Astrocyte of the hippocampus (primary cell): ENCODE measurements at regions not wholly inside any gene's neighbourhood (a gene's known extent, or its start where the extent isn't known, plus 50 kb on each side); places are given as distances from the start of the nearest gene placed in this dataset.

Experiments used
- DNase-seq: peaks from one replicate; pipeline ENCODE4 v3.0.0; 2011; ENCODE audit warnings: low read depth, low spot score

DNA sequence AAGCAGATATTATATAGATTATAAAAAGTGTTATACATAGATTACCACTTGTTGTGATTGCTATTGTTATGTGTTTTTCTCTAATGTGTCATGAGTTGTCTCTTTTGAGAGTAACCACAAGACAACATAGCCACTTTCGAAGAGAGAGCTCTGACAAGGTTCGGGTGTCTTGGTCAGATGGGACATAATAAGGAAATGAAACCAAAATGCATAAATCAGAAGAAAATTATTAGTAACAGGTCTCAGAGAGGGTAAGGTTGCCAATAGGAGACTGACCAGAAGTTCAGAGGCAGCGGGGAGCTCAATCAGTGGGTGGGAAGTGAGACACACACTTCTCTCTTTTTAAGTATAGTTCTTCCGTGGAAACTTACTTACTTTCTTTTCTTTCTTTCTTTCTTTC lies 639.2 kb upstream of the POT1 start:
- DNase-seq, result no peak

- DNase-seq, result no peak
Observed at GRCh38 chr7:125567686-125568085, 638.1 kb upstream of the POT1 start.

- no peak for DNase-seq
Observed at GRCh38 chr7:125563964-125564529, 634.4 kb upstream of the POT1 start.

- no peak for DNase-seq
Observed at GRCh38 chr7:125563557-125563956, 633.9 kb upstream of the POT1 start.

GRCh38 chr7:125561006-125561405 lies 631.4 kb upstream of the POT1 start:
- no peak for DNase-seq

GRCh38 chr7:125559921-125560320 lies 630.3 kb upstream of the POT1 start:
- no peak for DNase-seq

- DNase-seq, result peak; percentile 4
Observed at GRCh38 chr7:125555916-125556315, 626.3 kb upstream of the POT1 start.

GRCh38 chr7:125551008-125551407 lies 621.4 kb upstream of the POT1 start:
- DNase-seq, result no peak

DNA sequence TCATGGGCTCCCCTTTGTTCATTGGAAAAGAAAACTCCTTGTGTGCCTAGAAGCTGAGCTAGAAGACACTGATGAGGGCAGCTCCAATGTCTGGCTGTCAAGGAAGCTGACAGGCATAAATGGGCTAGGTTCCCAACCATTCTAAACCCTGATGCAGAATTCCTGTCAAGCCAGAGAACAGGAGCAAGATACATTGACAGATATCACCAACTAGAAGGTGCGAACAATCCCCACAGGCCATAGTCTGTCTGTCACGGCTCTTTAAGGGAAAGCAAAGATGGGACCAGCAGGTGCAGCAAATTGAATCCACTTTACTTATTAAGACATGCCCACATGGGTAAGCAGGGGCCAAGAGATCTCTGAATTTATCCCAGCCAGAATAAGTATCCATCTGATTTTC lies 617.9 kb upstream of the POT1 start:
- no peak for DNase-seq

DNA sequence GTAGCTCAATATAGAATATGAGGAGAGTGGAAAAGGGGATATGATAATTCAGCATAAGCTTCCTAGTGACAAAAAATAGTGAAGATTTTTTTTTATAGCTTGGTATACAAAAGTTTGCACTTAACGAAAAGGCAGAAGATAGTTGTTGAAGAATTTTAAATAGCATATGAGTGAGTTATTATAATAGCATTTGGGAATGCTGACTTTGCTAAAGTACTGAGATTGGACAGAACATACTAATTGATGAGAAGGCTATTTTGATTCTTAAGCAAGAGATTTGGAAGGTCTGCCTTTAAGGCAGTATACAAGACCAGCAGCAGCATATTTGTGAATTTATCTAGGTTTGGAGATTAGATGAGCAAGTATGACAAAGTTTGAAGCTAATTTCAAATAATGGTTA lies 600.9 kb upstream of the POT1 start:
- no peak for DNase-seq

DNA sequence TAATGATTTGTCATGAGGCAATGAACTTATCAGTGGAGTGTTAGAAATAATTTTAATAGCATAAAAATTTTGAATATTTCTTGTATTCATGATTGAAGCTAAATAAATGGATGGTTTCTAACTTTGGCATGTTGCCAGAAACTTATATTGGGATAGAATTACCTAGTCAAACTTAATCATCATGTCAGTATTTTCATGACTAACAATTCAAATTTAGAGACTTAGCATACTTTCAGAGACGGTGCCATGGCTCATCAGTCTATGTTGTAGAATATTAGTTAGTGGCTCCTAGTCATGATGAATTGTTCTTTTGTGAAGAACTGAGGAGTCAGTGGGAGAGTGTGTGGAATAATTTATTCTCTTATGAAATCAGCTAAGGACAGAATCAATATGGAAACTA lies 599.6 kb upstream of the POT1 start:
- DNase-seq, result no peak

- DNase-seq, result no peak
Observed at GRCh38 chr7:125526958-125527357, 597.3 kb upstream of the POT1 start.

DNA sequence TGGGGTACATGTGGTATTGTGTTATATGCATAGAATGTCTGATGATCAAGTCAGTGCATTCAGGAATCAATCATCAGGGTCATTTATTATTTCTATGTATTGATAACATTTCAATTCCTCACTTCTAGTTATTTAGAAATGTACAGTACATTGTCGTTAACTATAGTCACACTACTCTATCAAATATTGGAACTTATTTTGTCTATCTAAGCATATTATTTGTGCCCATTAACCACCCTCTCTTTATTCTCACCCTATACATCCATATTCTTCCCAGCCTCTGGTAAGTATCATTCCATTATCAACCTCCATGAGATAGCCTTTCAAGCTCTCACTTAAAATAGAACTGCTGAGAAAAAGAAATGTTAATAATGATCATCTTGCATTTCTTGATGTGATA lies 596.5 kb upstream of the POT1 start:
- no peak for DNase-seq

GRCh38 chr7:125516194-125516593 lies 586.6 kb upstream of the POT1 start:
- DNase-seq, result no peak

GRCh38 chr7:125512373-125512772 lies 582.7 kb upstream of the POT1 start:
- DNase-seq, result no peak

DNA sequence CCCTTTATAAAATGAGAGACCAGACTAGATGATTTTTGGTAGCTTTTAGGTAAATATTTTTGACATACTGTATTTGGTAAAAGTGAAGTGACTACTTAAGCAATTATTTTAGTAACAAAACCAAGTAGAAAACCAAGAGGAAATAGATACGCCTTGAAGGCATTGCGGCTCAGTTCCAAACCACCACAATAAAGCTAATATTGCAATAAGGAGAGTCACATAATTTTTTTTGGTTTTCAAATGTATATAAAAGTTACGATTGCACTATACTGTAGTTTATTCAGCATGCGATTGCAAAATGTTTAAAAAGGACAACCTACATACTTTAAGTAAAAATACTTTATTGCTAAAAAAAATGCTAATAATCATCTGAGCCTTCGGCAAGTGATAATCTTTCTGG lies 581.7 kb upstream of the POT1 start:
- no peak for DNase-seq

DNA sequence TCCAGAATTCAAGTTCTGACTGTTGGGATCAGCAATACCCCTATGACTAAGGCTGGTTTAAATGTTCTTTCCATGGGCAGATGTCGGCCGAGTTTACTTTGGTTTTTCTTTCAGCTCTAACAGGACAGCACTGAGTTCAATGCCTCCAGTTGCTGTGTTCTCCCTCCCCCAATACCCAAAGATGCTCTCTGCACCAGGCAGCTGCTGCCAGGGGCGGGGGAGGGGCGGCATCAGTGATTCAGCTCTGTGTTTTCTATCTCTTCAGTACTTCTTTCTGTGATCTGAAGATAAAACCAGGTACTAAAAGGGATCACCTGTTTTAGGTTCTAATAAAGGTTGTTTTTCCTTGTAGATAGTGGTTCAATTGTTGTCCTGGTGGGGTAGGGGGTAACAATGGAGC lies 576.7 kb upstream of the POT1 start:
- DNase-seq, result no peak

DNA sequence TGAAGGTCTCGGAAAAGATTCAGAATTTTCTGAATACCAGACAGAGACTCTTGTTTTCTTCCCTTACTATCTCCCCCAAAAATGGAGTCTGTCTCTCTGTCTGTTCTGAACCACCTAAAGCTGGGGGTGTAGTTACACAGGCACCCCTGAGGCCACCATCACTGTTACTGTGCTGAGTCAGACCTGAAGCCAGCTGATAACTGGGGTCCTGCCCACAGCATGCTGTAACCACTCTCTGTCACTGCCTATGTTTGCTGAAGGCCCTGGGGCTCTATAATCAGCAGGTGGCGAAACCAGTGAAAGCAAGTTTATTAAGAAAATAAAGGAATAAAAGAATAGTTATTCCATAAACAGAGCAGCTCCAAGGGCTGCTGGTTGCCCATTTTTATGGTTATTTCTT lies 575.2 kb upstream of the POT1 start:
- DNase-seq, result no peak

DNA sequence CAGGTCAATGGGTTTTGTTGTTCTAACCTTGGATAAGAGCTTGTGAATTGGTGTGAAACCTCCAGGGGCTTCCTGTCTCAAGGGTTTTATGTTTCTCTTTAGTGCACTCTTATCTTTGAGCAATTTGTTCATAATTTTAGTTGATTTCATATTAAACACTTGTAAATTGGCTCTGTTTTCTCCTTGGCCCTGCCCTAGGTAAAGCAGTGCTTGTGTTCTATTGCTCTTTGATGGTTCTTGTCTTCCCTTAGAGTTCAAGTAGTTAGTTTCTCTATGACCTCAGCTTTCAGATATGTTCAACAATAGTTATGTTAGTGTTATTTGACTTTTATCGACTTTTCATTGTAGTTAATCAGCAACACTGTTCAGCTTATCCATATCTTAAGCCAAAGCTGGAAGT lies 566.4 kb upstream of the POT1 start:
- DNase-seq, result no peak

- no peak for DNase-seq
Observed at GRCh38 chr7:125492521-125492920, 562.9 kb upstream of the POT1 start.

- DNase-seq, result no peak
Observed at GRCh38 chr7:125491137-125491536, 561.5 kb upstream of the POT1 start.

DNA sequence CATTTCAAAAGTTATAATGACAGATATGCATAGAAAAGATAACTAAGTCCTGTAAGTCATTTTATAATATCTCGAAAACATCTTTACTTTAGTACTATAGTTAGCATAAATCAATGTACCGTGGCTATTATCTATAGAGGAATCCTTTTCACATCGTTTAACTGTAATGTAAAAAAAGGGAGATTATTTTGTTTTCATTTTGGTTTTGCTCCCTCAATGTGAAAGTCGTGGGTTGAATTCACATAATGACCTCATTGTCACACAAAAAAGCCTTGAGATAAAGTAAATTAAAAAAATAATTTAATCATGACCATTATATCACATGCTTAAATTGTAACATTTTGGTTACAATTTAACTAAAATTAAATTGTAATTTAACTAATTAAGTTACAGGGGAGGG lies 560.5 kb upstream of the POT1 start:
- no peak for DNase-seq

DNA sequence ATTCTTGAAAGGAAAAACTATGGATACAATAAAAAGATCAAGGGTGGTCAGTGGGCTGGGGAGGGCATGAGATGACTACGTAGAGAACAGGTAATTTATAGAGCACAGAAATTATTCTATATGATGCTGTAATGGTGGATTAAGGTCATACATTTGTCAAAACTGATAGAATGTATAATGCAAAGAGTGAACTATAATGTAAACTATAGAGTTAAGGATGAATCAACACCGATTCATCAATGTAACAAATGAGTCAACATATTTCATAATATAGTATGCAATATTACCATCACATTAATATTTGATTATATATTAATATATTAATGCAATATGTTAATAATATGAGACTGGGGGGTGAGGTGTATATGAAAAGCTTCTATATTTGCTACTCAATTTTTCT lies 555.6 kb upstream of the POT1 start:
- no peak for DNase-seq

DNA sequence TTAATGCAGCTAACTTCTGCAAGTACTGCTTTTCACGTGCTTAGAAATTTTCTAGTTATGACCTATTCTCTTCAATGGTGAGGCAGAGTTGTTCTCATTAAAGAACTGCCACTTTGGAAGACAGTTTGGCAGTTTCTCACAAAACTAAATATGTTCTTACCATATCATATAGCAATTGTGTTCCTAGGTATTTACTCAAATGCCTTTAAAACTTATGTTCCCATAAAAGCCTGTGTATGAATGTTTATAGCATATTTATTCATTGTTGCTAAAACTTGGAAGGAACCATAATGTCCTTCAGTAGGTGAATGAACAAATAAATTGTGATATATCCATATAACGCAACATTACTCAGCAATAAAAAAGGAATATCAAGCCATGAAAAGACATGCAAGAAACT lies 555.1 kb upstream of the POT1 start:
- no peak for DNase-seq

DNA sequence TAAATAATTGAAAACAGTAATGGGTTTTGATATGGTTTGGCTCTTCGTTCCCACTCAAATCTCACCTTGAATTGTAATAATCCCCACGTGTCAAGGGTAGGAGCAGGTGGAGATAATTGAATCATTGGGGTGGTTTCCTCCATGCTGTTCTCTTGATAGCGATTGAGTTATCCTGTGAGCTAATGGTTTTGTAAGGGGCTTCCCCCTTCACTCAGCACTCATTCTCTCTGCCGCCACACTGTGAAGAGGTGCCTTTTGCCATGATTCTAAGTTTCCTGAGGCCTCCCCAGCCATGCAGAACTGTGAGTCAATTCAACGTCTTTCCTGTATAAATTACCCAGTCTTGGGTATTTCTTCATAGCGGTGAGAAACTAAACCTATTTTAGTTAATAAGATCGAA lies 551.7 kb upstream of the POT1 start:
- no peak for DNase-seq
